Naive thymus-derived CD4-positive, alpha-beta T cell (primary cell): ENCODE measurements at regions not wholly inside any gene's neighbourhood (a gene's known extent, or its start where the extent isn't known, plus 50 kb on each side); places are given as distances from the start of the nearest gene placed in this dataset.

Experiments
- ATAC-seq: fragments of 150-1000 bp; cut with Tn5 transposase; 2 replicates; pipeline ENCODE4 v1.10.0; 2021; ENCODE audit warnings: mild to moderate bottlenecking, moderate library complexity
- CTCF ChIA-PET: fragments of 350-600 bp; sonication (Branson Sonifier 250); formaldehyde crosslinking; loops from one replicate; lab custom pipeline; 2021; ENCODE audit warnings: antibody characterized with exemption; lab: Charles Lee
- POLR2A ChIA-PET: fragments of 350-600 bp; sonication (Branson Sonifier 250); formaldehyde crosslinking; loops from one replicate; lab custom pipeline; 2021; ENCODE audit warnings: antibody characterized with exemption, inconsistent platforms; lab: Charles Lee
- DNase-seq, 9 donors: peaks; one replicate each; pipeline versions ENCODE4 v3.0.0 to v3.0.0-alpha.2; 2020 to 2022; ENCODE audit warnings: mixed read lengths in 1 of 9
- H3K27ac ChIP-seq: one replicate; pipeline ENCODE4 v1.7.0; 2013; ENCODE audit warnings: mild to moderate bottlenecking, low read depth, low read length, moderate library complexity
- H3K27me3 ChIP-seq, 2 donors: one replicate each; pipeline ENCODE4 v1.7.0; 2013; ENCODE audit warnings: low read length in 2 of 2, mild to moderate bottlenecking in 2 of 2, moderate library complexity in 2 of 2; ENCODE audit not compliant: control insufficient read depth in 2 of 2, insufficient read depth in 2 of 2
- H3K36me3 ChIP-seq, 3 experiments: 1 replicate in 2 of 3; 2 replicates in 1 of 3; pipeline ENCODE4 v1.7.0; 2013; ENCODE audit warnings: low read length in 3 of 3, mild to moderate bottlenecking in 3 of 3, moderate library complexity in 1 of 3; ENCODE audit not compliant: insufficient read depth in 3 of 3, control insufficient read depth in 2 of 3
- H3K4me1 ChIP-seq, 2 donors: one replicate each; pipeline ENCODE4 v1.7.0; 2013; ENCODE audit warnings: low read length in 2 of 2, mild to moderate bottlenecking in 2 of 2, moderate library complexity in 1 of 2; ENCODE audit not compliant: control insufficient read depth in 2 of 2, insufficient read depth in 2 of 2
- H3K4me3 ChIP-seq: 2 replicates; pipeline ENCODE4 v1.7.0; 2013; ENCODE audit warnings: mild to moderate bottlenecking, low read length
- H3K9me3 ChIP-seq, 3 experiments: 1 replicate in 2 of 3; 2 replicates in 1 of 3; pipeline ENCODE4 v1.7.0; 2013; ENCODE audit warnings: low read length in 3 of 3; ENCODE audit not compliant: control insufficient read depth in 2 of 3
- H3K27ac Mint-ChIP-seq, 9 donors: one replicate each; pipeline ENCODE4 v1.8.0; 2020 to 2022; ENCODE audit warnings: mixed read lengths in 9 of 9, mild to moderate bottlenecking in 8 of 9, moderate library complexity in 5 of 9, inconsistent platforms in 2 of 9
- H3K27me3 Mint-ChIP-seq, 5 donors: one replicate each; pipeline ENCODE4 v1.8.0; 2021 to 2022; ENCODE audit warnings: mixed read lengths in 5 of 5, mild to moderate bottlenecking in 1 of 5
- H3K36me3 Mint-ChIP-seq, 5 donors: one replicate each; pipeline ENCODE4 v1.8.0; 2020 to 2022; ENCODE audit warnings: mixed read lengths in 5 of 5, mild to moderate bottlenecking in 3 of 5, inconsistent platforms in 1 of 5
- H3K4me1 Mint-ChIP-seq, 7 donors: one replicate each; pipeline ENCODE4 v1.8.0; 2020 to 2022; ENCODE audit warnings: mixed read lengths in 7 of 7, mild to moderate bottlenecking in 3 of 7, inconsistent platforms in 1 of 7
- H3K4me3 Mint-ChIP-seq, 10 donors: one replicate each; pipeline ENCODE4 v1.8.0; 2020 to 2022; ENCODE audit warnings: mild to moderate bottlenecking in 10 of 10, mixed read lengths in 10 of 10, moderate library complexity in 6 of 10, inconsistent platforms in 2 of 10
- H3K9me3 Mint-ChIP-seq, 11 donors: one replicate each; pipeline ENCODE4 v1.8.0; 2020 to 2022; ENCODE audit warnings: mixed read lengths in 11 of 11, mild to moderate bottlenecking in 4 of 11, inconsistent platforms in 1 of 11, moderate library complexity in 1 of 11
- intact Hi-C, 2 donors: fragments of 100-400 bp; cut with micrococcal nuclease; formaldehyde crosslinking; loops; one replicate each; pipeline ENCODE4 v1.15.1; 2023

- no peaks in the 10 kb centered on the region for H3K9me3 ChIP-seq
- POLR2A ChIA-PET, result no interaction called here
- H3K4me3 ChIP-seq, result no peak overlapping the region
- DNase-seq (no peak), ATAC-seq (no peak)
- H3K27me3 ChIP-seq, result no peaks in the 10 kb centered on the region
- no peak overlapping the region for H3K27ac ChIP-seq
- Mint-ChIP-seq H3K4me1 (peaks cover 0 to 9% (median 0%) of the 10 kb centered on the region in 7 donors), H3K27me3 (peaks cover 0 to 13% (median 0%) of the 10 kb centered on the region in 5 donors), H3K36me3 (no peaks in the 10 kb centered on the region), H3K4me3 (no peak overlapping the region), H3K27ac (no peak overlapping the region), H3K9me3 (peaks cover 0 to 5% (median 0%) of the 10 kb centered on the region in 11 donors)
- intact Hi-C loops, result no loop called here
- H3K36me3 ChIP-seq, result no peaks in the 10 kb centered on the region
- CTCF ChIA-PET, result interaction anchor here (0.7 kb wide), 1 partner anchor 48 kb away, joined by 6 read pairs; no protein-coding TSS in a partner anchor
- no peaks in the 10 kb centered on the region for H3K4me1 ChIP-seq
Observed at GRCh38 chr22:22130953-22131608, 113.5 kb upstream of the VPREB1 start.

- H3K4me1 ChIP-seq, result no peaks in the 10 kb centered on the region
- H3K4me3 Mint-ChIP-seq, result no peak overlapping the region
- no peak overlapping the region for H3K27ac ChIP-seq
- no peaks in the 10 kb centered on the region for H3K9me3 ChIP-seq
- no peak overlapping the region for H3K27ac Mint-ChIP-seq
- H3K4me3 ChIP-seq, result no peak overlapping the region
- H3K4me1 Mint-ChIP-seq, result peaks cover 0 to 9% (median 0%) of the 10 kb centered on the region in 7 donors
- POLR2A ChIA-PET, result no interaction called here
- ATAC-seq (no peak), DNase-seq (no peak)
- H3K27me3 Mint-ChIP-seq, result peaks cover 0 to 14% (median 0%) of the 10 kb centered on the region in 5 donors
- no peaks in the 10 kb centered on the region for H3K36me3 Mint-ChIP-seq
- peaks cover 0 to 5% (median 0%) of the 10 kb centered on the region in 11 donors for H3K9me3 Mint-ChIP-seq
- CTCF ChIA-PET, result no interaction called here
- intact Hi-C loops, result no loop called here
- H3K36me3 ChIP-seq, result no peaks in the 10 kb centered on the region
- H3K27me3 ChIP-seq, result no peaks in the 10 kb centered on the region
Observed at GRCh38 chr22:22129387-22129786, 115.2 kb upstream of the VPREB1 start.

- Mint-ChIP-seq H3K36me3 (no peaks in the 10 kb centered on the region), H3K27me3 (peaks cover 6 to 18% (median 8%) of the 10 kb centered on the region in 5 donors), H3K4me3 (no peak overlapping the region), H3K27ac (no peak overlapping the region), H3K4me1 (peaks cover 0 to 9% (median 0%) of the 10 kb centered on the region in 7 donors), H3K9me3 (peaks cover 0 to 5% (median 0%) of the 10 kb centered on the region in 11 donors)
- Histone ChIP-seq H3K27me3 (no peaks in the 10 kb centered on the region), H3K9me3 (no peaks in the 10 kb centered on the region), H3K4me3 (no peak overlapping the region), H3K4me1 (no peaks in the 10 kb centered on the region), H3K36me3 (no peaks in the 10 kb centered on the region), H3K27ac (no peak overlapping the region)
- intact Hi-C loops, result no loop called here
- ATAC-seq (no peak), DNase-seq (no peak)
- POLR2A ChIA-PET, result no interaction called here
- CTCF ChIA-PET, result no interaction called here
Observed at GRCh38 chr22:22128440-22128839, 116.1 kb upstream of the VPREB1 start.

GRCh38 chr22:22127100-22127499 lies 117.5 kb upstream of the VPREB1 start:
- Mint-ChIP-seq H3K9me3 (peaks cover 0 to 4% (median 0%) of the 10 kb centered on the region in 11 donors), H3K36me3 (no peaks in the 10 kb centered on the region), H3K4me1 (peaks cover 0 to 9% (median 0%) of the 10 kb centered on the region in 7 donors), H3K27me3 (peaks cover 11 to 23% (median 18%) of the 10 kb centered on the region in 5 donors), H3K4me3 (no peak overlapping the region), H3K27ac (no peak overlapping the region)
- no peaks in the 10 kb centered on the region for H3K9me3 ChIP-seq
- H3K4me1 ChIP-seq, result no peaks in the 10 kb centered on the region
- ATAC-seq, result no peak
- no peak for DNase-seq
- no peaks in the 10 kb centered on the region for H3K36me3 ChIP-seq
- H3K27me3 ChIP-seq, result no peaks in the 10 kb centered on the region
- ChIA-PET POLR2A (no interaction called here), CTCF (no interaction called here)
- no peak overlapping the region for H3K4me3 ChIP-seq
- intact Hi-C loops, result no loop called here
- H3K27ac ChIP-seq, result no peak overlapping the region

- Histone ChIP-seq H3K4me3 (no peak overlapping the region), H3K36me3 (no peaks in the 10 kb centered on the region), H3K9me3 (no peaks in the 10 kb centered on the region), H3K27me3 (no peaks in the 10 kb centered on the region), H3K4me1 (no peaks in the 10 kb centered on the region), H3K27ac (no peak overlapping the region)
- Mint-ChIP-seq H3K9me3 (no peaks in the 10 kb centered on the region), H3K36me3 (no peaks in the 10 kb centered on the region), H3K4me1 (peaks cover 0 to 3% (median 0%) of the 10 kb centered on the region in 7 donors), H3K27me3 (peaks cover 17 to 27% (median 18%) of the 10 kb centered on the region in 5 donors), H3K27ac (peak overlapping the region in 1 of 9 donors; percentile 62), H3K4me3 (no peak overlapping the region)
- DNase-seq, result no peak
- ChIA-PET CTCF (no interaction called here), POLR2A (no interaction called here)
- intact Hi-C loops, result no loop called here
- no peak for ATAC-seq
Observed at GRCh38 chr22:22125579-22126468, 118.8 kb upstream of the VPREB1 start.

- Mint-ChIP-seq H3K9me3 (no peaks in the 10 kb centered on the region), H3K36me3 (no peaks in the 10 kb centered on the region), H3K27ac (no peak overlapping the region), H3K27me3 (peaks cover 17 to 29% (median 18%) of the 10 kb centered on the region in 5 donors), H3K4me1 (peaks cover 0 to 3% (median 0%) of the 10 kb centered on the region in 7 donors), H3K4me3 (no peak overlapping the region)
- no peak for ATAC-seq
- Histone ChIP-seq H3K9me3 (no peaks in the 10 kb centered on the region), H3K4me1 (no peaks in the 10 kb centered on the region), H3K27ac (no peak overlapping the region), H3K36me3 (no peaks in the 10 kb centered on the region), H3K4me3 (no peak overlapping the region), H3K27me3 (no peaks in the 10 kb centered on the region)
- intact Hi-C loops, result no loop called here
- CTCF ChIA-PET, result no interaction called here
- no peak for DNase-seq
- POLR2A ChIA-PET, result no interaction called here
Observed at GRCh38 chr22:22125028-22125578, 119.5 kb upstream of the VPREB1 start.
